Coronary artery (tissue), 2 donors: ENCODE measurements at regions not wholly inside any gene's neighbourhood (a gene's known extent, or its start where the extent isn't known, plus 50 kb on each side); places are given as distances from the start of the nearest gene placed in this dataset.

Source experiments
- DNase-seq: peaks from one replicate; pipeline ENCODE4 v3.0.0-alpha.2; 2017; ENCODE audit warnings: low spot score
- H3K27ac ChIP-seq, 2 donors: fragments of 200-600 bp; sonication (generic); one replicate each; pipeline ENCODE4 v1.5.1; 2016 to 2019
- H3K4me3 ChIP-seq: fragments of 200-600 bp; sonication (generic); 2 replicates; pipeline ENCODE4 v1.5.1; 2016; ENCODE audit warnings: mild to moderate bottlenecking, moderate library complexity
- CTCF ChIP-seq: fragments of 200-600 bp; sonication (generic); IDR thresholded peaks from one replicate; pipeline ENCODE4 v1.5.1; 2019; ENCODE audit warnings: antibody characterized with exemption

DNA sequence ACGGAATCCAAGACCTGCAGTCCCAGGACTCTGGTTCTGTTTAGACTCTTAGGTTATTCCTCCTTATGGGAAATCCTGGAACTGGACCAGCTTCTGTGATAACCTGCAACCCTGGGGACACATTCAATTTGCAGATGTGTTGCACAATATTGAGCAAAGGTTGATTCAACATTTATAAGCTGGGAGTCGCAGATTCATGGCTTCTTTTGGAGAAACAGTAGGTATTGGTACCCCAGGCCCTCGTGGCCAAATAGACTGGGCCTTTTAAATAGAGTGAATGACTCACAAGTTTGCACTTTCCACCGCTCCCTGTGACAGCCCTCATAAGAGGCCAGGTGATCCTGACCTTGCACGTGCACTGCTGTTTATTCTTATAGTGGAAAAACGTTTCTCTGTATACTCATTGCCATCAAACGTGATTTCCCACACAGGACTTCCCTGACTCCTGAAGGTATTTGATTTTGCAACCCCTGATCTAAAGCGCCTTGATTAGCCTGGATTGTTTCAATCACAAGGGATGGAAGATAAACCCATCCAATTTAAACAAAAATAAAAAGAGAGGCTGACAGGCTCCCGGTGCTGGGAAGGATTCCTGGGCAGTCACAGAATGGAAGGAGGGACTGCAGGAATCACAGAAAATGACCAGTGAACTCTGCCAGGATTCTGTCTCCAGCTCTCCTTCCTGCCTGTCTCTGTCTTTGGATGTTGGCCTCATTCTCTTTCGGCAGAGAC lies 98.0 kb downstream of the VCPKMT start:
- no peak for TF ChIP-seq CTCF
- no peak overlapping the region for H3K4me3 ChIP-seq
- no peak for DNase-seq
- H3K27ac ChIP-seq = peak overlapping the region; percentile 50 to 75

DNA sequence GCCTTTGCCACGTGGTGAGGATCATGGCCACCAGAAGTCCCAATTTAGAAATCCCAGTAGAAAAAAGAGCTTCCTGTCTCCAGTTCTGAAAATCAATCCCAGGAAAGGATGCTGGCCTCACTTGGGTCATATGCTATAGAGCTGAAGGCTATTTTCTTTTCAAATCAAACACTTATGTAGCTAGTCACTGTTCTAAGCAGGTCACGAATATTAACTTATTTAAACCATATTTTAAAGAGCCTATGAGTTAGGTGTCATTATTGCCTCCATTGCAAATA lies 97.5 kb downstream of the VCPKMT start:
- no peak for DNase-seq
- H3K27ac ChIP-seq = peak overlapping the region; percentile 50 to 75
- no peak overlapping the region for H3K4me3 ChIP-seq
- TF ChIP-seq CTCF = no peak

- H3K4me3 ChIP-seq = no peak overlapping the region
- H3K27ac ChIP-seq = peak overlapping the region; percentile 50 to 75
- DNase-seq = no peak
- no peak for TF ChIP-seq CTCF
These were observed 96.2 kb downstream of the VCPKMT start for GRCh38 chr14:50020184-50020583.

DNA sequence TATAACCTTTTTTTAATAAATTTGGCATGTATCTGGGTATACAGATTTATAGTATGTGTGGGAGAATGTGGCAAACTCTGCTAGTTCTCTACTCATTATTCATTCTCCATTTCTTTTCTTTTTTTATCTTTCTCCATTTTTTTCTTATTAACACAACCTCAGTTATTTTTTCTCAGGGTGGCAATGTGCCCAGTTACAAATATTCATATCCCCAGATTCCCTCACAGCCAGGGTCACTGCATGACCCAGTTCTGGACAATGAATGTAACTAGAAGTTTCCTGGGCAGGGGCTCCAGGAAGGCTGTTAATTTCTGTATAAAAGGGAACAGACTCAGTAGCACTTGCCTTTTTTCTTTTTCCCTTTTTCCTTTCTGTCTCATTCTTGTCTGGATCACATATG lies 95.6 kb downstream of the VCPKMT start:
- peak overlapping the region in 1 of 2 donors; percentile 51 for H3K27ac ChIP-seq
- TF ChIP-seq CTCF = no peak
- H3K4me3 ChIP-seq = no peak overlapping the region
- DNase-seq = no peak

DNA sequence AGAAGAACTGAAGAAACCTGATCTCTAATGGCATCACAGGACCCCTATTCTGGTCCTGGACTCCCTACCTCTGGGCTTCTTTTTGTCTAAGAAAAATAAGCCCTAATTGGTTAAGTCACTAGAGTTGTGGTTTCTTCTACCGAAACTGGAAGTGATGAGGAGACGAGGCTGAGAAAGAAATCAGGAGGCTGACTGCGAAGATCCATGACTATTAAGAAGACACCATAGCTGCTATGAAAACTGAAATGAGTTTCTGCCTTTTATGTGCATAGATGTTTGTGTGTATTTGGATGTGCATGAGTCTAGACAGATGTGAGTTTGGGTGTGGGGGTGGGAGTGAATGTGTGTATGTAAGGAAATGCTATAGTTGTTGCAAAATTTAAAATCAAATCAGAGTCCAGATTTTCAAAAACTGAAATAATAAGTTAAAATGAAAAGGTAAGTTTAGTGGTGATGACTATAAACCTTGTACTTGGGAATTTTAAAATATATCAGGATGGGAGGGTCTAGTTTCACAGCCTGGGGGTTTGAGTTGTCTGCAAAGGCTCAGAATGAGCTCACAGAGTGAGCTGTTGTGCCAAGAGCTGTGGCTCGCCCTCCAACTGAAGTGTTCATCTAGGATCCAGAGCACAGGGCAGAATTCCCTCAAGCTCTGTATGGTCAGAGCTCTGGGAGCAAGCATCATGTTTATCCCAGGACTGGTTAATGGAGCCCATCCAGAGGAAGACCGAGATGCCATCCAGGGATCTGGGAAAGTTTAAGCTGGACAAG lies 94.9 kb downstream of the VCPKMT start:
- DNase-seq = no peak
- TF ChIP-seq CTCF = no peak
- Histone ChIP-seq H3K27ac (peak overlapping the region in 1 of 2 donors; percentile 51), H3K4me3 (no peak overlapping the region)

GRCh38 chr14:50022661-50023060 lies 93.7 kb downstream of the VCPKMT start:
- DNase-seq = no peak
- Histone ChIP-seq H3K27ac (no peak overlapping the region), H3K4me3 (no peak overlapping the region)
- TF ChIP-seq CTCF = no peak
